ENCODE measurements at regions not wholly inside any gene's neighbourhood (a gene's known extent, or its start where the extent isn't known, plus 50 kb on each side); places are given as distances from the start of the nearest gene placed in this dataset.

- no peak overlapping the region for H3K27ac ChIP-seq
- no peaks in the 10 kb centered on the region for H3K4me1 ChIP-seq
- H3K27me3 ChIP-seq = no peaks in the 10 kb centered on the region
- no peak for DNase-seq
- no peak overlapping the region for H3K4me3 ChIP-seq
- H3K9me3 ChIP-seq = no peaks in the 10 kb centered on the region
- intact Hi-C loops (cut with DNase I) = no loop called here
- no peak for TF ChIP-seq EP300 (IDR thresholded peaks at IDR 0.05)
- no peak for TF ChIP-seq POLR2A (IDR thresholded peaks at IDR 0.05)
- TF ChIP-seq POLR2AphosphoS5 (IDR thresholded peaks at IDR 0.05) = no peak
- H3K36me3 ChIP-seq = no peaks in the 10 kb centered on the region
These were observed 131.2 kb upstream of the DACH1 start for GRCh38 chr13:71998223-71998622.

GRCh38 chr13:71979616-71980015 lies 112.6 kb upstream of the DACH1 start:
- no peaks in the 10 kb centered on the region for H3K4me1 ChIP-seq
- no peak overlapping the region for H3K27ac ChIP-seq
- no peak for TF ChIP-seq EP300 (IDR thresholded peaks at IDR 0.05)
- no peak for TF ChIP-seq POLR2A (IDR thresholded peaks at IDR 0.05)
- no peak for TF ChIP-seq POLR2AphosphoS5 (IDR thresholded peaks at IDR 0.05)
- TF ChIP-seq CTCF (IDR thresholded peaks at IDR 0.05) = no peak
- intact Hi-C loops (cut with DNase I) = no loop called here
- DNase-seq = no peak
- H3K27me3 ChIP-seq = no peaks in the 10 kb centered on the region
- no peak overlapping the region for H3K4me3 ChIP-seq
- H3K36me3 ChIP-seq = no peaks in the 10 kb centered on the region
- H3K9me3 ChIP-seq = peaks cover 0 to 3% (median 0%) of the 10 kb centered on the region in 4 donors
- WGBS, 2 donors = 9 to 28% methylated on average over 3 of the region's 3 CpGs

GRCh38 chr13:71977028-71977427 lies 110.0 kb upstream of the DACH1 start:
- WGBS, 2 donors = 91 to 96% methylated on average over 7 of the region's 7 CpGs
- Histone ChIP-seq H3K9me3 (peaks cover 0 to 3% (median 0%) of the 10 kb centered on the region in 4 donors), H3K4me1 (no peaks in the 10 kb centered on the region), H3K4me3 (no peak overlapping the region), H3K36me3 (no peaks in the 10 kb centered on the region), H3K27ac (no peak overlapping the region), H3K27me3 (no peaks in the 10 kb centered on the region)
- no peak for DNase-seq
- intact Hi-C loops (cut with DNase I) = no loop called here
- TF ChIP-seq POLR2AphosphoS5 (IDR thresholded peaks at IDR 0.05) = no peak
- TF ChIP-seq CTCF (IDR thresholded peaks at IDR 0.05) = no peak
- TF ChIP-seq EP300 (IDR thresholded peaks at IDR 0.05) = no peak
- no peak for TF ChIP-seq POLR2A (IDR thresholded peaks at IDR 0.05)

- 88 to 90% methylated on average over 5 of the region's 5 CpGs for WGBS, 2 donors
- H3K27ac ChIP-seq = no peak overlapping the region
- no peaks in the 10 kb centered on the region for H3K27me3 ChIP-seq
- TF ChIP-seq POLR2AphosphoS5 (IDR thresholded peaks at IDR 0.05) (no peak), EP300 (IDR thresholded peaks at IDR 0.05) (no peak), CTCF (IDR thresholded peaks at IDR 0.05) (no peak), POLR2A (IDR thresholded peaks at IDR 0.05) (no peak)
- intact Hi-C loops (cut with DNase I) = no loop called here
- no peak overlapping the region for H3K4me3 ChIP-seq
- H3K36me3 ChIP-seq = no peaks in the 10 kb centered on the region
- H3K4me1 ChIP-seq = no peaks in the 10 kb centered on the region
- no peak for DNase-seq
- H3K9me3 ChIP-seq = no peaks in the 10 kb centered on the region
These were observed 101.0 kb upstream of the DACH1 start for GRCh38 chr13:71967990-71968389.

- DNase-seq = no peak
- Histone ChIP-seq H3K27me3 (no peaks in the 10 kb centered on the region), H3K27ac (no peak overlapping the region), H3K4me1 (no peaks in the 10 kb centered on the region), H3K9me3 (no peaks in the 10 kb centered on the region), H3K4me3 (no peak overlapping the region), H3K36me3 (no peaks in the 10 kb centered on the region)
- TF ChIP-seq POLR2A (IDR thresholded peaks at IDR 0.05) = no peak
- TF ChIP-seq EP300 (IDR thresholded peaks at IDR 0.05) = no peak
- no peak for TF ChIP-seq CTCF (IDR thresholded peaks at IDR 0.05)
- TF ChIP-seq POLR2AphosphoS5 (IDR thresholded peaks at IDR 0.05) = no peak
- 44 to 57% methylated on average over 8 of the region's 8 CpGs for WGBS, 2 donors
- intact Hi-C loops (cut with DNase I) = no loop called here
These were observed 97.6 kb upstream of the DACH1 start for GRCh38 chr13:71964491-71965100.

Data from sigmoid colon (tissue), 6 donors.